ENCODE measurements at regions not wholly inside any gene's neighbourhood (a gene's known extent, or its start where the extent isn't known, plus 50 kb on each side); places are given as distances from the start of the nearest gene placed in this dataset.
A peak's percentile ranks its signal among the peaks of the same experiment; 100 is the strongest.
"Not testable (repeated sequence)": the region's sequence is repeated elsewhere in the genome, so short reads cannot be mapped to it uniquely, and the experiment has no call there.

- Histone ChIP-seq H3K27me3 (ENCODE audit: control insufficient read depth in 1 of 2, insufficient read depth in 1 of 2, low read length in 2 of 2) (peaks cover 0 to 2% of the 10 kb centered on the region in 2 experiments), H3K18ac (ENCODE audit: low read depth in 1 of 2, low read length in 2 of 2) (no peak overlapping the region), H2BK15ac (ENCODE audit: low read depth, poor library complexity, severe bottlenecking) (no peak overlapping the region), H4K8ac (ENCODE audit: low read length) (no peak overlapping the region), H3K4me1 (ENCODE audit: control insufficient read depth, insufficient read depth, low read depth, low read length) (no peaks in the 10 kb centered on the region), H2BK120ac (ENCODE audit: low read depth, low read length) (no peak overlapping the region), H2BK5ac (ENCODE audit: low read depth, low read length, poor library complexity, severe bottlenecking) (no peak overlapping the region), H3K27ac (ENCODE audit: low read length, poor library complexity, severe bottlenecking) (no peak overlapping the region), H2AFZ (ENCODE audit: low read depth, low read length) (no peak overlapping the region), H3K4ac (ENCODE audit: low read depth in 1 of 2, low read length in 2 of 2) (no peak overlapping the region), H3K14ac (ENCODE audit: low read length in 2 of 2) (no peak overlapping the region), H3K79me1 (replicated peaks; ENCODE audit: low read length, poor library complexity, severe bottlenecking) (no peaks in the 10 kb centered on the region), H2AK5ac (ENCODE audit: low read length, severe bottlenecking) (no peak overlapping the region), H3K23ac (ENCODE audit: low read length in 2 of 2) (no peak overlapping the region), H2BK12ac (ENCODE audit: low read length in 2 of 2) (no peak overlapping the region), H4K91ac (ENCODE audit: low read length) (no peak overlapping the region), H3K36me3 (ENCODE audit: control insufficient read depth in 1 of 2, insufficient read depth in 2 of 2, low read depth in 1 of 2, low read length in 2 of 2) (no peaks in the 10 kb centered on the region), H3K9ac (ENCODE audit: low read length) (no peak overlapping the region), H3K9me3 (ENCODE audit: control insufficient read depth, low read length) (peaks cover 3% of the 10 kb centered on the region), H3K4me2 (ENCODE audit: low read length, poor library complexity, severe bottlenecking) (no peak overlapping the region), H3K4me3 (ENCODE audit: insufficient read depth in 1 of 2, low read depth in 1 of 2, low read length in 2 of 2) (no peak overlapping the region)
- no peak for DNase-seq
- WGBS: 55% methylated on average over 2 of the region's 4 CpGs
Measured at GRCh38 chr20:8997701-8998117, 71.2 kb upstream of the PLCB4 start.

GRCh38 chr20:9011121-9011520 is 57.8 kb upstream of the PLCB4 start:
- no peak overlapping the region for H3K27ac ChIP-seq (ENCODE audit: low read length, poor library complexity, severe bottlenecking)
- no peak overlapping the region for H3K18ac ChIP-seq (ENCODE audit: low read depth in 1 of 2, low read length in 2 of 2)
- H3K79me1 ChIP-seq (replicated peaks; ENCODE audit: low read length, poor library complexity, severe bottlenecking): no peaks in the 10 kb centered on the region
- H3K36me3 ChIP-seq (ENCODE audit: control insufficient read depth in 1 of 2, insufficient read depth in 2 of 2, low read depth in 1 of 2, low read length in 2 of 2): no peaks in the 10 kb centered on the region
- H3K4me1 ChIP-seq (ENCODE audit: control insufficient read depth, insufficient read depth, low read depth, low read length): no peaks in the 10 kb centered on the region
- H3K14ac ChIP-seq (ENCODE audit: low read length in 2 of 2): no peak overlapping the region
- H4K91ac ChIP-seq (ENCODE audit: low read length): no peak overlapping the region
- H4K8ac ChIP-seq (ENCODE audit: low read length): no peak overlapping the region
- H3K27me3 ChIP-seq (ENCODE audit: control insufficient read depth in 1 of 2, insufficient read depth in 1 of 2, low read length in 2 of 2): no peaks in the 10 kb centered on the region
- no peak overlapping the region for H3K4ac ChIP-seq (ENCODE audit: low read depth in 1 of 2, low read length in 2 of 2)
- no peak overlapping the region for H2BK12ac ChIP-seq (ENCODE audit: low read length in 2 of 2)
- H2AFZ ChIP-seq (ENCODE audit: low read depth, low read length): no peak overlapping the region
- no peak for DNase-seq
- no peak overlapping the region for H2BK120ac ChIP-seq (ENCODE audit: low read depth, low read length)
- no peak overlapping the region for H3K4me3 ChIP-seq (ENCODE audit: insufficient read depth in 1 of 2, low read depth in 1 of 2, low read length in 2 of 2)
- H3K23ac ChIP-seq (ENCODE audit: low read length in 2 of 2): no peak overlapping the region
- no peak overlapping the region for H3K4me2 ChIP-seq (ENCODE audit: low read length, poor library complexity, severe bottlenecking)
- no peak overlapping the region for H3K9ac ChIP-seq (ENCODE audit: low read length)
- no peaks in the 10 kb centered on the region for H3K9me3 ChIP-seq (ENCODE audit: control insufficient read depth, low read length)
- H2BK5ac ChIP-seq (ENCODE audit: low read depth, low read length, poor library complexity, severe bottlenecking): no peak overlapping the region
- no peak overlapping the region for H2AK5ac ChIP-seq (ENCODE audit: low read length, severe bottlenecking)
- H2BK15ac ChIP-seq (ENCODE audit: low read depth, poor library complexity, severe bottlenecking): no peak overlapping the region
- WGBS: 95% methylated on average over 2 of the region's 2 CpGs

- H2AFZ ChIP-seq (ENCODE audit: low read depth, low read length); H2AK5ac ChIP-seq (ENCODE audit: low read length, severe bottlenecking); H3K27me3 ChIP-seq (ENCODE audit: control insufficient read depth in 1 of 2, insufficient read depth in 1 of 2, low read length in 2 of 2); H2BK12ac ChIP-seq (ENCODE audit: low read length in 2 of 2); H3K9me3 ChIP-seq (ENCODE audit: control insufficient read depth, low read length); H2BK5ac ChIP-seq (ENCODE audit: low read depth, low read length, poor library complexity, severe bottlenecking); H3K79me1 ChIP-seq (replicated peaks; ENCODE audit: low read length, poor library complexity, severe bottlenecking); H2BK15ac ChIP-seq (ENCODE audit: low read depth, poor library complexity, severe bottlenecking); H3K4ac ChIP-seq (ENCODE audit: low read depth in 1 of 2, low read length in 2 of 2); H3K36me3 ChIP-seq (ENCODE audit: control insufficient read depth in 1 of 2, insufficient read depth in 2 of 2, low read depth in 1 of 2, low read length in 2 of 2); H4K8ac ChIP-seq (ENCODE audit: low read length); H3K14ac ChIP-seq (ENCODE audit: low read length in 2 of 2); H3K23ac ChIP-seq (ENCODE audit: low read length in 2 of 2); H3K18ac ChIP-seq (ENCODE audit: low read depth in 1 of 2, low read length in 2 of 2); H2BK120ac ChIP-seq (ENCODE audit: low read depth, low read length); H3K4me2 ChIP-seq (ENCODE audit: low read length, poor library complexity, severe bottlenecking); H3K4me1 ChIP-seq (ENCODE audit: control insufficient read depth, insufficient read depth, low read depth, low read length); H3K4me3 ChIP-seq (ENCODE audit: insufficient read depth in 1 of 2, low read depth in 1 of 2, low read length in 2 of 2); H4K91ac ChIP-seq (ENCODE audit: low read length); H3K9ac ChIP-seq (ENCODE audit: low read length); DNase-seq: not testable (repeated sequence)
- H3K27ac ChIP-seq (ENCODE audit: low read length, poor library complexity, severe bottlenecking): peak overlapping the region; percentile 94
- 95% methylated on average over 2 of the region's 6 CpGs for WGBS
Measured at GRCh38 chr20:9015232-9015983, 53.5 kb upstream of the PLCB4 start.

GRCh38 chr20:9015984-9016324 is 52.9 kb upstream of the PLCB4 start:
- H2BK12ac ChIP-seq (ENCODE audit: low read length in 2 of 2): no peak overlapping the region

More at GRCh38 chr20:9015984-9016324, 52.9 kb upstream of the PLCB4 start:
- peak overlapping the region; percentile 65 for H2AK5ac ChIP-seq (ENCODE audit: low read length, severe bottlenecking)
- H3K18ac ChIP-seq (ENCODE audit: low read depth in 1 of 2, low read length in 2 of 2): no peak overlapping the region
- H3K79me1 ChIP-seq (replicated peaks; ENCODE audit: low read length, poor library complexity, severe bottlenecking): no peaks in the 10 kb centered on the region
- peak; percentile 25 for DNase-seq
- H3K9ac ChIP-seq (ENCODE audit: low read length): no peak overlapping the region
- no peak overlapping the region for H3K23ac ChIP-seq (ENCODE audit: low read length in 2 of 2)
- H3K27me3 ChIP-seq (ENCODE audit: control insufficient read depth in 1 of 2, insufficient read depth in 1 of 2, low read length in 2 of 2): no peaks in the 10 kb centered on the region
- no peak overlapping the region for H2BK15ac ChIP-seq (ENCODE audit: low read depth, poor library complexity, severe bottlenecking)
- no peaks in the 10 kb centered on the region for H3K36me3 ChIP-seq (ENCODE audit: control insufficient read depth in 1 of 2, insufficient read depth in 2 of 2, low read depth in 1 of 2, low read length in 2 of 2)
- no peaks in the 10 kb centered on the region for H3K9me3 ChIP-seq (ENCODE audit: control insufficient read depth, low read length)
- H3K4me1 ChIP-seq (ENCODE audit: control insufficient read depth, insufficient read depth, low read depth, low read length): no peaks in the 10 kb centered on the region
- H4K8ac ChIP-seq (ENCODE audit: low read length): no peak overlapping the region
- WGBS: 94% methylated on average over 1 of the region's 1 CpG
- H2BK120ac ChIP-seq (ENCODE audit: low read depth, low read length): no peak overlapping the region
- peak overlapping the region; percentile 94 for H3K27ac ChIP-seq (ENCODE audit: low read length, poor library complexity, severe bottlenecking)
- no peak overlapping the region for H2AFZ ChIP-seq (ENCODE audit: low read depth, low read length)
- no peak overlapping the region for H3K4ac ChIP-seq (ENCODE audit: low read depth in 1 of 2, low read length in 2 of 2)
- H3K4me2 ChIP-seq (ENCODE audit: low read length, poor library complexity, severe bottlenecking): no peak overlapping the region
- H2BK5ac ChIP-seq (ENCODE audit: low read depth, low read length, poor library complexity, severe bottlenecking): no peak overlapping the region
- H3K14ac ChIP-seq (ENCODE audit: low read length in 2 of 2): no peak overlapping the region
- H3K4me3 ChIP-seq (ENCODE audit: insufficient read depth in 1 of 2, low read depth in 1 of 2, low read length in 2 of 2): no peak overlapping the region
- H4K91ac ChIP-seq (ENCODE audit: low read length): no peak overlapping the region
